Type B pancreatic cell (in vitro differentiated cells): ENCODE measurements at regions not wholly inside any gene's neighbourhood (a gene's known extent, or its start where the extent isn't known, plus 50 kb on each side); places are given as distances from the start of the nearest gene placed in this dataset.

Source experiments
- DNase-seq: peaks from one replicate; pipeline ENCODE4 v3.0.0; 2021; ENCODE audit warnings: mixed read lengths; ENCODE audit not compliant: unreplicated experiment; ENCODE audit errors: extremely low spot score
- H3K27ac Mint-ChIP-seq: 2 replicates; pipeline ENCODE4 v1.8.0; 2021; ENCODE audit warnings: mild to moderate bottlenecking, mixed read lengths
- H3K27me3 Mint-ChIP-seq: 2 replicates; pipeline ENCODE4 v1.8.0; 2021; ENCODE audit warnings: mixed read lengths
- H3K36me3 Mint-ChIP-seq: 2 replicates; pipeline ENCODE4 v1.8.0; 2021; ENCODE audit warnings: mixed read lengths
- H3K4me1 Mint-ChIP-seq: one replicate; pipeline ENCODE4 v1.8.0; 2021; ENCODE audit warnings: mixed read lengths; ENCODE audit not compliant: unreplicated experiment
- H3K4me3 Mint-ChIP-seq: 2 replicates; pipeline ENCODE4 v1.8.0; 2021; ENCODE audit warnings: mild to moderate bottlenecking, mixed read lengths
- H3K9me3 Mint-ChIP-seq: 2 replicates; pipeline ENCODE4 v1.8.0; 2021; ENCODE audit warnings: mixed read lengths
- TF ChIP-seq, protein P1 (sequence below): fragments of 200-600 bp; sonication (generic); conservative IDR thresholded peaks from 2 replicates; pipeline ENCODE4 v1.5.0; 2021; ENCODE audit warnings: antibody characterized with exemption, mild to moderate bottlenecking

GRCh38 chr3:38970851-38971638 is 80.7 kb downstream of the SCN11A start:
- H3K27me3 Mint-ChIP-seq = no peaks in the 10 kb centered on the region
- H3K36me3 Mint-ChIP-seq = no peaks in the 10 kb centered on the region
- DNase-seq = no peak
- no peak overlapping the region for H3K27ac Mint-ChIP-seq
- no peaks in the 10 kb centered on the region for H3K4me1 Mint-ChIP-seq
- H3K4me3 Mint-ChIP-seq = no peak overlapping the region
- H3K9me3 Mint-ChIP-seq = no peaks in the 10 kb centered on the region
- TF ChIP-seq, protein P1, sequence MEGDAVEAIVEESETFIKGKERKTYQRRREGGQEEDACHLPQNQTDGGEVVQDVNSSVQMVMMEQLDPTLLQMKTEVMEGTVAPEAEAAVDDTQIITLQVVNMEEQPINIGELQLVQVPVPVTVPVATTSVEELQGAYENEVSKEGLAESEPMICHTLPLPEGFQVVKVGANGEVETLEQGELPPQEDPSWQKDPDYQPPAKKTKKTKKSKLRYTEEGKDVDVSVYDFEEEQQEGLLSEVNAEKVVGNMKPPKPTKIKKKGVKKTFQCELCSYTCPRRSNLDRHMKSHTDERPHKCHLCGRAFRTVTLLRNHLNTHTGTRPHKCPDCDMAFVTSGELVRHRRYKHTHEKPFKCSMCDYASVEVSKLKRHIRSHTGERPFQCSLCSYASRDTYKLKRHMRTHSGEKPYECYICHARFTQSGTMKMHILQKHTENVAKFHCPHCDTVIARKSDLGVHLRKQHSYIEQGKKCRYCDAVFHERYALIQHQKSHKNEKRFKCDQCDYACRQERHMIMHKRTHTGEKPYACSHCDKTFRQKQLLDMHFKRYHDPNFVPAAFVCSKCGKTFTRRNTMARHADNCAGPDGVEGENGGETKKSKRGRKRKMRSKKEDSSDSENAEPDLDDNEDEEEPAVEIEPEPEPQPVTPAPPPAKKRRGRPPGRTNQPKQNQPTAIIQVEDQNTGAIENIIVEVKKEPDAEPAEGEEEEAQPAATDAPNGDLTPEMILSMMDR = no peak

- no peaks in the 10 kb centered on the region for H3K9me3 Mint-ChIP-seq
- no peak for DNase-seq
- H3K4me3 Mint-ChIP-seq = no peak overlapping the region
- no peaks in the 10 kb centered on the region for H3K4me1 Mint-ChIP-seq
- no peaks in the 10 kb centered on the region for H3K27me3 Mint-ChIP-seq
- H3K36me3 Mint-ChIP-seq = no peaks in the 10 kb centered on the region
- H3K27ac Mint-ChIP-seq = no peak overlapping the region
- TF ChIP-seq, protein P1 = no peak
Measured at GRCh38 chr3:38969317-38970235, 82.2 kb downstream of the SCN11A start.

- H3K4me1 Mint-ChIP-seq = no peaks in the 10 kb centered on the region
- TF ChIP-seq, protein P1 = no peak
- no peaks in the 10 kb centered on the region for H3K27me3 Mint-ChIP-seq
- no peaks in the 10 kb centered on the region for H3K36me3 Mint-ChIP-seq
- DNase-seq = no peak
- H3K9me3 Mint-ChIP-seq = no peaks in the 10 kb centered on the region
- H3K27ac Mint-ChIP-seq = no peak overlapping the region
- no peak overlapping the region for H3K4me3 Mint-ChIP-seq
Measured at GRCh38 chr3:38968891-38969290, 82.9 kb downstream of the SCN11A start.

GRCh38 chr3:38968403-38968802 is 83.3 kb downstream of the SCN11A start:
- no peaks in the 10 kb centered on the region for H3K27me3 Mint-ChIP-seq
- TF ChIP-seq, protein P1 = no peak
- H3K4me3 Mint-ChIP-seq = no peak overlapping the region
- no peaks in the 10 kb centered on the region for H3K36me3 Mint-ChIP-seq
- H3K9me3 Mint-ChIP-seq = no peaks in the 10 kb centered on the region
- no peak overlapping the region for H3K27ac Mint-ChIP-seq
- H3K4me1 Mint-ChIP-seq = no peaks in the 10 kb centered on the region
- DNase-seq = no peak

- no peaks in the 10 kb centered on the region for H3K27me3 Mint-ChIP-seq
- no peaks in the 10 kb centered on the region for H3K36me3 Mint-ChIP-seq
- H3K4me3 Mint-ChIP-seq = no peak overlapping the region
Measured at GRCh38 chr3:38967693-38967989, 84.1 kb downstream of the SCN11A start.

More at GRCh38 chr3:38967693-38967989, 84.1 kb downstream of the SCN11A start:
- TF ChIP-seq, protein P1 = no peak
- H3K4me1 Mint-ChIP-seq = no peaks in the 10 kb centered on the region
- H3K9me3 Mint-ChIP-seq = no peaks in the 10 kb centered on the region
- H3K27ac Mint-ChIP-seq = no peak overlapping the region
- no peak for DNase-seq
